GM18909 (cell line): ENCODE measurements at regions not wholly inside any gene's neighbourhood (a gene's known extent, or its start where the extent isn't known, plus 50 kb on each side); places are given as distances from the start of the nearest gene placed in this dataset.
"Not testable (repeated sequence)": the region's sequence is repeated elsewhere in the genome, so short reads cannot be mapped to it uniquely, and the experiment has no call there.

Experiments
- ATAC-seq: cut with Tn5 transposase; IDR thresholded peaks from one replicate; pipeline ENCODE4 v1.9.1; 2021; ENCODE audit warnings: mild to moderate bottlenecking; ENCODE audit not compliant: unreplicated experiment, poor library complexity

- ATAC-seq = no peak
Measured at GRCh38 chr4:189510601-189511000, 430.1 kb upstream of the FRG1 start.

- ATAC-seq = no peak
Measured at GRCh38 chr4:189511581-189511980, 429.1 kb upstream of the FRG1 start.

- no peak for ATAC-seq
Measured at GRCh38 chr4:189513421-189513820, 427.3 kb upstream of the FRG1 start.

- ATAC-seq = no peak
Measured at GRCh38 chr4:189514209-189514608, 426.5 kb upstream of the FRG1 start.

- ATAC-seq = no peak
Measured at GRCh38 chr4:189516902-189517301, 423.8 kb upstream of the FRG1 start.

GRCh38 chr4:189519186-189519585, 421.5 kb upstream of the FRG1 start:
- no peak for ATAC-seq

GRCh38 chr4:189525304-189525703, 415.4 kb upstream of the FRG1 start:
- ATAC-seq = no peak

GRCh38 chr4:189530848-189531247, 409.8 kb upstream of the FRG1 start:
- ATAC-seq = no peak

- no peak for ATAC-seq
Measured at GRCh38 chr4:189533603-189534002, 407.1 kb upstream of the FRG1 start.

GRCh38 chr4:189547559-189547958, 393.1 kb upstream of the FRG1 start:
- no peak for ATAC-seq

- ATAC-seq = no peak
Measured at GRCh38 chr4:189548484-189549125, 392.1 kb upstream of the FRG1 start.

- ATAC-seq = not testable (repeated sequence)
Measured at GRCh38 chr4:189551931-189552670, 388.6 kb upstream of the FRG1 start.

- not testable (repeated sequence) for ATAC-seq
Measured at GRCh38 chr4:189560605-189561004, 380.1 kb upstream of the FRG1 start.

- not testable (repeated sequence) for ATAC-seq
Measured at GRCh38 chr4:189563751-189564150, 376.9 kb upstream of the FRG1 start.

GRCh38 chr4:189566271-189566670, 374.4 kb upstream of the FRG1 start:
- not testable (repeated sequence) for ATAC-seq

GRCh38 chr4:189566900-189567299, 373.8 kb upstream of the FRG1 start:
- not testable (repeated sequence) for ATAC-seq

- not testable (repeated sequence) for ATAC-seq
Measured at GRCh38 chr4:189579645-189580044, 361.0 kb upstream of the FRG1 start.

GRCh38 chr4:189586908-189587632, 353.6 kb upstream of the FRG1 start:
- ATAC-seq = not testable (repeated sequence)

- ATAC-seq = not testable (repeated sequence)
Measured at GRCh38 chr4:189589201-189589600, 351.5 kb upstream of the FRG1 start.

- ATAC-seq = no peak
Measured at GRCh38 chr4:189592890-189593289, 347.8 kb upstream of the FRG1 start.

GRCh38 chr4:189597341-189597740, 343.3 kb upstream of the FRG1 start:
- no peak for ATAC-seq
